HEK293T (cell line): ENCODE measurements at regions not wholly inside any gene's neighbourhood (a gene's known extent, or its start where the extent isn't known, plus 50 kb on each side); places are given as distances from the start of the nearest gene placed in this dataset.

ENCODE experiments used
- ARNT ChIP-seq: fragments of 450-650 bp; IDR thresholded peaks from 2 replicates; pipeline ENCODE4 v1.6.1; 2017; ENCODE audit warnings: mild to moderate bottlenecking
- BHLHE40 ChIP-seq: fragments of 450-650 bp; IDR thresholded peaks from 2 replicates; pipeline ENCODE4 v1.6.1; 2016; ENCODE audit warnings: mild to moderate bottlenecking, moderate library complexity, borderline replicate concordance
- CTBP1 ChIP-seq: fragments of 450-650 bp; IDR thresholded peaks from 2 replicates; pipeline ENCODE4 v1.6.1; 2016; ENCODE audit warnings: borderline replicate concordance
- ELF4 ChIP-seq: fragments of 450-650 bp; IDR thresholded peaks from 2 replicates; pipeline ENCODE4 v1.6.1; 2017; ENCODE audit warnings: antibody characterized with exemption
- FOXM1 ChIP-seq: fragments of 450-650 bp; IDR thresholded peaks from 2 replicates; pipeline ENCODE4 v1.6.1; 2017; ENCODE audit warnings: mild to moderate bottlenecking, borderline replicate concordance
- HDGF ChIP-seq: fragments of 450-650 bp; IDR thresholded peaks from 2 replicates; pipeline ENCODE4 v1.6.1; 2017; ENCODE audit warnings: antibody characterized with exemption, borderline replicate concordance
- SP1 ChIP-seq: fragments of 450-650 bp; IDR thresholded peaks from 2 replicates; pipeline ENCODE4 v1.6.1; 2017
- SUZ12 ChIP-seq: fragments of 450-650 bp; IDR thresholded peaks from 2 replicates; pipeline ENCODE4 v1.6.1; 2016; ENCODE audit warnings: mild to moderate bottlenecking
- ZNF384 ChIP-seq: fragments of 450-650 bp; IDR thresholded peaks from 2 replicates; pipeline ENCODE4 v1.6.1; 2016

DNA sequence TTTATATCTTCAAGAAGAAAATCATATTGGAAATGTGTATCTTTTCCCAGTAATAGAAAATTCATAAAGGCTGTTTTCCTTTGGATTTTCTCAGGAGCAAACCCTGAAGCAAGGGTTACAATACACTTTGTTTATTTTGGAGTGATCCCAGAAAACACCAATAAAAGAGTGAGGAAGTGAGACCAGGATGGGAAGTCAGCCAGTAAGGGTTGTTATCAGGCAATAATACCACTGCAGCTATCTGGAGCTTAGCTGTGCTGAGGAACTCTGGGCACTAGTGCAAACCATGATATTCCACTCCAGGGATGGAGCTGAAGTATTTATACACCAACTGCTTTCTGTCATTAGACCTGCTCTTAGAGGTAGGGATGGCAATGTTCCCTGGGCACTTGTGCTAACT lies 1002.3 kb downstream of the FLRT2 start:
- no peak for TF ChIP-seq ELF4
- no peak for TF ChIP-seq CTBP1
- no peak for TF ChIP-seq ARNT
- no peak for TF ChIP-seq FOXM1
- no peak for TF ChIP-seq HDGF
- TF ChIP-seq BHLHE40 = no peak
- TF ChIP-seq ZNF384 = no peak
- no peak for TF ChIP-seq SP1
- no peak for TF ChIP-seq SUZ12
